Loucy (cell line): ENCODE measurements at regions not wholly inside any gene's neighbourhood (a gene's known extent, or its start where the extent isn't known, plus 50 kb on each side); places are given as distances from the start of the nearest gene placed in this dataset.

Experiments
- H2AFZ ChIP-seq: fragments of 200-600 bp; sonication (generic); 2 replicates; pipeline ENCODE4 v1.6.0; 2016; ENCODE audit warnings: antibody characterized with exemption, mild to moderate bottlenecking, low read length, moderate library complexity
- H3F3A ChIP-seq: fragments of 200-600 bp; 2 replicates; pipeline ENCODE4 v1.6.0; 2016; ENCODE audit warnings: antibody characterized with exemption, low read depth, mild to moderate bottlenecking
- H3K27me3 ChIP-seq: fragments of 200-600 bp; sonication (generic); 2 replicates; pipeline ENCODE4 v1.6.1; 2014; ENCODE audit warnings: low read length, mild to moderate bottlenecking; ENCODE audit not compliant: insufficient read depth, poor library complexity, severe bottlenecking
- H3K36me3 ChIP-seq: fragments of 200-600 bp; sonication (generic); 2 replicates; pipeline ENCODE4 v1.6.1; 2016; ENCODE audit warnings: low read length; ENCODE audit not compliant: insufficient read depth
- H3K4me1 ChIP-seq: fragments of 200-600 bp; sonication (generic); 2 replicates; pipeline ENCODE4 v1.5.1; 2014; ENCODE audit warnings: low read length, mild to moderate bottlenecking; ENCODE audit not compliant: insufficient read depth, poor library complexity, severe bottlenecking
- H3K4me2 ChIP-seq: fragments of 200-600 bp; sonication (generic); 2 replicates; pipeline ENCODE4 v1.6.0; 2014; ENCODE audit warnings: antibody characterized with exemption, low read length, low read depth, mild to moderate bottlenecking; ENCODE audit not compliant: poor library complexity, severe bottlenecking
- H3K4me3 ChIP-seq: fragments of 200-600 bp; sonication (generic); 2 replicates; pipeline ENCODE4 v1.5.1; 2014; ENCODE audit warnings: low read length, mild to moderate bottlenecking, mixed read lengths; ENCODE audit not compliant: poor library complexity, severe bottlenecking
- H3K79me2 ChIP-seq: fragments of 200-600 bp; sonication (generic); 2 replicates; pipeline ENCODE4 v1.6.1; 2014; ENCODE audit warnings: low read length; ENCODE audit not compliant: insufficient read depth
- H3K9ac ChIP-seq: fragments of 200-600 bp; sonication (generic); 2 replicates; pipeline ENCODE4 v1.6.0; 2014; ENCODE audit warnings: mild to moderate bottlenecking, low read depth, low read length, moderate library complexity; ENCODE audit not compliant: poor library complexity, severe bottlenecking
- H3K9me2 ChIP-seq: fragments of 200-600 bp; sonication (generic); replicated peaks from 2 replicates; pipeline ENCODE4 v1.6.1; 2016; ENCODE audit warnings: low read depth, low read length, mixed read lengths
- H3K9me3 ChIP-seq: fragments of 200-600 bp; sonication (generic); 2 replicates; pipeline ENCODE4 v1.6.1; 2014; ENCODE audit warnings: mild to moderate bottlenecking, antibody characterized with exemption, low read length, low read depth; ENCODE audit not compliant: insufficient read depth
- H4K20me1 ChIP-seq: fragments of 200-600 bp; sonication (generic); 2 replicates; pipeline ENCODE4 v1.6.0; 2014; ENCODE audit warnings: antibody characterized with exemption, low read length, mild to moderate bottlenecking; ENCODE audit not compliant: insufficient read depth, poor library complexity, severe bottlenecking
- CTCF ChIP-seq: fragments of 200-600 bp; sonication (generic); conservative IDR thresholded peaks from 2 replicates; pipeline ENCODE4 v1.5.1; 2014; ENCODE audit warnings: mild to moderate bottlenecking, antibody characterized with exemption, low read length
- EZH2phosphoT487 ChIP-seq: fragments of 200-600 bp; IDR thresholded peaks from 2 replicates; pipeline ENCODE4 v1.6.1; 2018; ENCODE audit warnings: antibody characterized with exemption, mild to moderate bottlenecking, moderate library complexity, borderline replicate concordance

DNA sequence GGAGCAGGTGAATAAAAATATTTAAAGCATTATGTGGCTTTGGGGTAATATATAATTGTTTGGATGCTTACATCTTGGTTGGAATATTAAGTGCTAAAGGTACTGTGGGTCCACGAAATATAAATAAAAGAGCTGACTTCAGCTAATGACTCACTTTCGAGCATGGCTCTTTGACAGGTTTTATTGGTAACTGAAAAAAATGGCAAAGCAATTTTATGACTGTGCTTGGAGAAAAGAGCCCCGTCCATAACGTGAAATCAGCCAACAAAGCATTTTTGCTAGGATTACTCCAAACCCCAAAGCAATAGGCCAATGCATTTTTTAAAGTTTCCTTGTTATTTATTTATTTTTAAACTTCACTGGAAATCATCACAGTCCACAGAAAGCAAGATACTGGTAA, 397.2 kb upstream of the CDH19 start:
- Histone ChIP-seq H3K36me3 (no peaks in the 10 kb centered on the region), H3K9ac (no peak overlapping the region), H3K4me3 (no peak overlapping the region), H3K9me3 (no peaks in the 10 kb centered on the region), H3K4me1 (no peaks in the 10 kb centered on the region), H4K20me1 (no peaks in the 10 kb centered on the region), H2AFZ (no peak overlapping the region), H3K27me3 (no peaks in the 10 kb centered on the region), H3F3A (no peaks in the 10 kb centered on the region), H3K4me2 (no peak overlapping the region), H3K79me2 (no peaks in the 10 kb centered on the region), H3K9me2 (no peaks in the 10 kb centered on the region)
- TF ChIP-seq CTCF (no peak), EZH2phosphoT487 (no peak)

- H3K4me1 ChIP-seq: no peaks in the 10 kb centered on the region
- H3K4me2 ChIP-seq: no peak overlapping the region
- no peaks in the 10 kb centered on the region for H4K20me1 ChIP-seq
- no peak overlapping the region for H3K9ac ChIP-seq
- H3K27me3 ChIP-seq: no peaks in the 10 kb centered on the region
- no peak overlapping the region for H3K4me3 ChIP-seq
- H3K36me3 ChIP-seq: no peaks in the 10 kb centered on the region
- no peak overlapping the region for H2AFZ ChIP-seq
- no peaks in the 10 kb centered on the region for H3F3A ChIP-seq
- no peaks in the 10 kb centered on the region for H3K9me2 ChIP-seq
- H3K9me3 ChIP-seq: no peaks in the 10 kb centered on the region
- TF ChIP-seq EZH2phosphoT487 (no peak), CTCF (no peak)
- no peaks in the 10 kb centered on the region for H3K79me2 ChIP-seq
Measured at GRCh38 chr18:66999003-66999402, 395.1 kb upstream of the CDH19 start.

DNA sequence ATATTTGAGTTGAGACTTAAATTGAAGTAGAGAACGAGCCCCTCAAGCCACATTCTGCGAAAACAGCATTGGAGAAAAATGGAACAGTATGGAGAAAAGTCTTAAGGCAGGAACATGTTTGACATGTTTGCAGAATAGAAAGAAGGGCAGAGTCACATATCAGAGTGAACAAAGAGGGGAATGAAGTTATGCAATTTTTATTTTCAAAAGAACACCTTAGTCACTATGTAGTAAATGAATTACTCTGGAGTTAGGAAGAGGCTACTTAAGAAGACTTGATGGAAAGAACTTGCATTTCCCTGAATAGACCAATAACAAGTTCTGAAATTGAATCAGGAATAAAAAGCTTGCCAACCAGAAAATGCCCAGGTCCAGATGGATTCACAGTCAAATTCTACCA, 391.4 kb upstream of the CDH19 start:
- no peaks in the 10 kb centered on the region for H3K36me3 ChIP-seq
- no peaks in the 10 kb centered on the region for H3F3A ChIP-seq
- no peaks in the 10 kb centered on the region for H3K9me3 ChIP-seq
- TF ChIP-seq CTCF (no peak), EZH2phosphoT487 (no peak)
- H4K20me1 ChIP-seq: no peaks in the 10 kb centered on the region
- no peak overlapping the region for H3K4me3 ChIP-seq
- H3K27me3 ChIP-seq: no peaks in the 10 kb centered on the region
- no peaks in the 10 kb centered on the region for H3K4me1 ChIP-seq
- no peaks in the 10 kb centered on the region for H3K9me2 ChIP-seq
- H3K9ac ChIP-seq: no peak overlapping the region
- no peak overlapping the region for H2AFZ ChIP-seq
- H3K4me2 ChIP-seq: no peak overlapping the region
- no peaks in the 10 kb centered on the region for H3K79me2 ChIP-seq
